COLO829 (cell line): ENCODE measurements at regions not wholly inside any gene's neighbourhood (a gene's known extent, or its start where the extent isn't known, plus 50 kb on each side); places are given as distances from the start of the nearest gene placed in this dataset.
"Not testable (repeated sequence)": the region's sequence is repeated elsewhere in the genome, so short reads cannot be mapped to it uniquely, and the experiment has no call there.

Experiments
- DNase-seq: peaks from one replicate; pipeline ENCODE4 v3.0.0; 2012; ENCODE audit warnings: low spot score

DNA sequence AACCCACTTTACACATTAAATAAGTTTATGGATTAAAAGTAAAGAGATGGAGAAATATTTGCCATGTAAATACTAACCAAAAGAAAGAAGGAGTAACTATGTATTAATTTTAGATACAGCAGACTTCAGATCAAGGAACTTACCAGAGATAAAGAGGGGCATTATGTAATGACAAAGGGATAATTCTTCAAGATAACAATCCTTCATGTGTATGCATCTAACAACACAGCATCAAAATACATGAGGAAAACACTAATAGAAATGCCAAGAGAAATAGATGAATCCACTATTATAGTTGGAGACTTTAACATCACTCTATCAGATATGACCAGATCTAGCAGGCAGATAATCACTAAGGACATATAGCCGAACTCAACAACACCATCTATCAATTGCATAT, 149.8 kb upstream of the ANKRD55 start:
- DNase-seq = peak; percentile 36

DNA sequence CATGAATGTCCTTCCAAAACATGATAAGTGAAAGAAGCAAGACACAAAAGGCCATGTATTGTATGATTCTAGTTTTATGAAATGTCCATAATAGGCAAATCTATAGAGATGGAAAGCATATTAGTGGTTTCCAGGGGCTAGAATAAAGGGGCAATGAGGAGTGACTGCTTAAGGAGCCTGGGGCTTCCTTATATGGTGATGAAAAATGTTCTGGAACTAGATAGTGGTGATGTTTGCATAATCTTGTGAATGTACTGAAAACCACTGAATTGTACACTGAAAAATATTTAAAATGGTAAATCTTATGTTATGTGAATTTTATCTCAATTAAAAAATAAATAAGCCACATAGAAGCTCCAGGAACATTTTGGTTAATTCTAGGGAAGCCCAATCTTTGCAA, 144.4 kb upstream of the ANKRD55 start:
- DNase-seq = no peak

DNA sequence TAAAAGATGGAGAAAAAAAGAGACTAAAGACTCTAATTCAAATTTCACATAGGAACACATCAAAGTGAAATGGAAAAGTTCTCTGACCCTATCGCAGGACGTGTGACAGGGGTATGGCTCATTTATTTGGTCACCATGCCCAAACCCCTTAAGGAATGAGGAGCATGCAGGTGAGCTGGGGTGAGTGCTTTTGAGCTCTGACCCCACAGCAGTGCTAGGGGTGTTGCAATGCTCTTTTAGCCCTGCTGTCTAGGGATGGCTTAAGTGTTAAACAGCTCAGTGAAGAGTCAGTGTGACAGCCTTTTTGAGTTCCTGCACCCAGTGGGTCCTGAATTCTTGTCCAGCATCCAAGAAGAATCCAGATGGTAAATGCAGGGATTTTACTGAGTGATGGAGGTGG, 143.0 kb upstream of the ANKRD55 start:
- DNase-seq = no peak

DNA sequence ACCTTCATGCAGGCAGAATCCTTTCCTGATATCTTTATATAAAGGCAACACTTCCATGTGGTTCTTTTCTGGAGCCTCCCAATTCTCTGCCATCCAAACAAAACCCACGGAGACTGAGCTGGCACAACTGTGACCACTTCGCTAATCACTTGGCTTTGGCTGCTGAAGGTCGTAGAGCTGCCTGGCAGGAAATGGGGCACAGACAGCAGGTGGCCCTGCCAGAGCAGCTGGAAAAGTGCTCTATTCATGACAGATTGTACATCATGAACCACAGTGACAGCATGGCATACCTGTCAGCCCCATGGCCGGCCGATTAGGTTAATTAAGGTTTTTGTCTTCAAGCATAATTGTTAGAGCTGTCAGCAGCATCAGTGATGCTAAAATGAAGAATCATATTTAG, 141.9 kb upstream of the ANKRD55 start:
- DNase-seq = no peak

DNA sequence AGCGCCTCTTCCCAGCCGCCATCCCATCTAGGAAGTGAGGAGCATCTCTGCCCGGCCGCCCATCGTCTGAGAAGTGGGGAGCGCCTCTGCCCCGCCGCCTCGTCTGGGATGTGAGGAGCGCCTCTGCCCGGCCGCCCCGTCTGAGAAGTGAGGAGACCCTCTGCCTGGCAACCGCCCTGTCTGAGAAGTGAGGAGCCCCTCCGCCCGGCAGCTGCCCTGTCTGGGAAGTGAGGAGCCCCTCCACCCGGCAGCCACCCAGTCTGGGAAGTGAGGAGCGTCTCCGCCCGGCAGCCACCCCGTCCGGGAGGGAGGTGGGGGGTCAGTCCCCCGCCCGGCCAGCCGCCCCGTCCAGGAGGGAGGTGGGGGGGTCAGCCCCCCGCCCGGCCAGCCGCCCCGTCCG, 139.4 kb upstream of the ANKRD55 start:
- DNase-seq = not testable (repeated sequence)

DNA sequence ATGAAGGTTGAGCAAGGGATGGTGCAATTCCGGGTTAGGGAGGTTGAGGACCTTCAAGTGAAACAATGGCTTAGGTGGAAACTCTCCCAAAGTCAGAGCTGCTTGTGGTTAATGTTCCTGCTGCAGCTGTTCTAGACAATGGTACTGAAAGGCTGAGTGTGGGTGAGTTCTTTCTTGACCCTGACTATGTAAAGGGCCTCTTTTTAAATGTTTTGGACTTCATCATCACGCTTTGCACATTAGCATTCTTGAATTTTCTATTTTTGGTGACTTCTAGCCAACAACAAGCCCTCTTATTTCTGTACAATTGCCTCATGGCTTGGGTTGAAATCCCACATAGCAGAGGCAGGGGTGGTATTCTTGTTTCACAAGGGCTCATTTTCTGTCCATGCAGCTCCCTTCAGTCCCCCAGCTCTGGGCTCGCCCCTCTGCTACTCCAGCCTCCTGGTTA, 136.3 kb upstream of the ANKRD55 start:
- no peak for DNase-seq

DNA sequence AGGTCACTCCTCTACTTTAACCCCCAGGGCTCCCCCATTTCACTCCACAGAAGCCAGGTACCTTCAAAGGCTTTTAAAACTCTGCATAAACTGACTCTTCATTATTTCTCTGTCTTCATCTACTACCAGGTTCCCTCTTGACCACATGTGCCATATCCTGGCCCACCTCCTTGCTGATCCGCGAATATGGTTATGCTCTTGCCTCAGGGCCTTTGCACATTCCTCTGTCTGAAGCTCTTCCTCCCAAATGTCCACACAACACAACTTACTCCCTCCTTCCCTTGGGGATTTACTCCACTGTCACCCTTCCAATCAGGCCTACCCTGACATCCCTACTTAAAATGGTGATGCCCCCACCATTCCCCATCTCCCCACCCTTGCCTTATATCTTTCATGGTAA, 134.6 kb upstream of the ANKRD55 start:
- no peak for DNase-seq

DNA sequence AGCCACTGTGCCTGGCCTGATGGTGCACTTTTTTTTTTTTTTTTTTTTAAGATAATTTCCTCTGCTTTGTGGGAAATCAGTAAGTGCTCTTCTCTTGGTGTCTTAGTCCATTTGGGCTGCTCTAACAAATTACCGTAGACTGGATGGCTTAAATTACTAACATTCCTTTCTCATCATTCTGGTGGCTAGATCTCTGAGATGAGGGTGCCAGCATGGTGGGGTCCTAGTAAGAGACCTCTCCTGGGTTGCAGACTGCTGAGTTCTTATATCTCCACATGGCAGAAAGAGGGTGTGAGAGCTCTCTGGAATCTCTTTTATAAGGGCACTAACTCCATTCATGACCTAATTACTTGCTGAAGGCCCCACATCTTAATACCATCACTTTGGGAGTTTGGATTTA, 133.9 kb upstream of the ANKRD55 start:
- DNase-seq = no peak

DNA sequence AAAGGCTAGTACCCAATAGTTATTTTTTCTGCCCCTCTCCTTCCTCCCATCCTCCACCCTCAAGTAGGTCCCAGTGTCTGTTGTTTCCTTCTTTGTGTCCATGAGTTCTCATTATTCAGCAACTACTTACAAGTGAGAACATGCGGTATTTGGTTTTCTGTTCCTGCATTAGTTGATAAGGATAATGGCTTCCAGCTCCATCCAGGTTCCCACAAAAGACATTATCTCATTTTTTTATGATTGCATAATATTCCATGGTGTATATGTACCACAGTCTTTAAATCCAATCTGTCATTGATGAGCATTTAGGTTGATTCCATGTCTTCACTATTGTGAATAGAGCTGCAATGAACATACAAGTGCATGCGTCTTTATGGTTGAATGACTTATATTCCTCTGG, 128.3 kb upstream of the ANKRD55 start:
- no peak for DNase-seq

DNA sequence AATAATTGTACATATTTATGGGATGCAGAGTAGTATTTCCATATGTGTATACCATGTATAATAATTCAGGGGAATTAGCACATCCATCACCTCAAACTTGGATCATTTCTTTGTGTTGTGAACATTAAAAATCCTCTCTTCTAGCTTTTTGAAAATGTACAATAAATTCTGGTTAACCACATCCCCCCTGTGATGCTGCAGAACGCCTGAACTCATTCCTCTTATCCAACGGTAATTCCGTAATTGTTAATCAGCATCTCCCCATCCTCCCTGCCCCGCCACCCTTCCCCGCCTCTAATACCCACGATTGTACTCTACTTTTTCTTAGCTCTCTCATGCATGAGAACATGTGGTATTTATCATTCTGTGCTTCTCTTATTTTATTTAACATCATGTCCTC, 127.7 kb upstream of the ANKRD55 start:
- no peak for DNase-seq

DNA sequence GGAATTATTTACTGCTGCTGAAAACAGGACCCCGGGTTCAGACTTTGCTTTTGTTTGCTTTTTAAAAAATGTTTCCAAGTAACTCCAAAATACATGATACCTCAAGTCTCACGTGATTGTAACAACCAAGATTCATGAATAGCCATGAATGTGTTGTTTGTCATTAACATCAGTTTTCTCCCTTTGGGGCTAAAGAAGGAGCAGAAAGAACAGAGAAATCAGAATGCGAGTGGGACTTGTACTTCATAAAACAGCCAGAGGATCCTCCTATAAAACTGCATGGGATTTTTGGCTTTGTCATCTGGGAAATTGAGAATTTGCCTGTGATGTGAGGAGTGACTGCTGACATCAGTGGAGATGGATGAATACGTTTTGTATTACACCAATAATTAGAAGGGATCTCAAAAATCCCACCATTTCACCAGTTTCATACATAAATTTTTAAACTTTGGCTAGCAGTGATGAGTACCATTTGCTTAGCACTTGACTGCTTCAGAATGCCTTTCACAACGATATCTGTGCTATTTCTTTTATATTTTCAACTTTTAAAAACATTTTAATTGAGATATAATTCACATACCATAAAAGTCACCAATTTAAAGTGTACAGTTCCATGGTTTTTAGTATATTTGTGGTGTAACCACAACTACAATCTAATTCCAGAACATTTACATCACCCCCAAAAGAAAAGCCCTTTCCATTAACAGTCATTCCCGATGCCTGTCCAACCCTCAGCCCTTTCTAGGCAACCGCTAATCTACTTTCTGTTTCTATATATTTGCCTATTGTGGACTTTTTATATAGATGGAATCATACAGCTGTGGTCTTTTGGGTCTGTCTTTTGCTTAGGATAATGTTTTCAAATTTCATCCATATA, 126.9 kb upstream of the ANKRD55 start:
- DNase-seq = no peak

DNA sequence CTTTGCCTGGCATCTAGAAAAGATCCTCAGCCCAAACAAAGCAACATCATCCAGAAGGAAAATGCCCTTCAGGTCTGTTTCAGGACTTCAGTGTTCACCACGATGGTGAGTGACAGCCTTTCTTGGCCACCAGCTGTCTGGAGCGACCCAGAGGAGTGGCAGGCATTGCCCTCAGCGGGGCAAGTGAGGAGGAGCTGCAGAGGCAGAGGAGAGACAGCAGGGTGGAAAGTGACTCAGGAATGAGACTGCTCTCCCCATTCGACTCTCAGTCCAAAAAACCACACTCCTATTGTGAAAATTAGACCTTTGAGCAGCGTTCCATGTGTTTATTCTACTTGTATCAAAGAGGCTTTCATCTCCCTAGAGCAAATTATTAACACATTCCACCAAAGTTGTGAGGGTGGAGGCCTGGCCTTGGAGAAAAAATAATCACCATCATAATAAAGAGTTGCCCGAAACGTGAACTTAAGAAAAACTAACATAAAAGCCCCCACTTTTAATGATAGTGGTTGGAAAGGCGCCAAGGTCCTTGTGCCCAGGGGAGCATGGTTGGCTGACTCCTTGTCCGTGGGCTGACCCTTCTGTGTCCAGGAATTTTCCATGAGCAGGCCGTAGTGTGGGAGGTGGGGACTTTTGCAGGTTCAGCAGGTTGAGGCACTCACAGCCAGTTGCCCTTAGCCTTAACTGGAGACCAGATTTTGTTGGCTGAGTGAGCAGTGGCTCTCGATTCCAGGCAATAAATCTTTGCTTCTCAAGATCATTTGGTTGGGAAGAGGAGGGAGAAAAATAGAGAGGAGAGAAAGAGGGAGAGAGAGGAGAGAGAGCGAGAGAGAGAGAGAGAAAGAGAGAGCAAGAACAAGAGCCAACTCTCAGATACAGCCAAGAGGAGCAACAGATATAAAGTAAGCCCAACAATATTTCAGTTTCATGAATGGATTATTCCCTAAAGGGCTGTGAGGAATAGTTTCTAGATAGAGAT, 125.9 kb upstream of the ANKRD55 start:
- DNase-seq = peak; percentile 21

DNA sequence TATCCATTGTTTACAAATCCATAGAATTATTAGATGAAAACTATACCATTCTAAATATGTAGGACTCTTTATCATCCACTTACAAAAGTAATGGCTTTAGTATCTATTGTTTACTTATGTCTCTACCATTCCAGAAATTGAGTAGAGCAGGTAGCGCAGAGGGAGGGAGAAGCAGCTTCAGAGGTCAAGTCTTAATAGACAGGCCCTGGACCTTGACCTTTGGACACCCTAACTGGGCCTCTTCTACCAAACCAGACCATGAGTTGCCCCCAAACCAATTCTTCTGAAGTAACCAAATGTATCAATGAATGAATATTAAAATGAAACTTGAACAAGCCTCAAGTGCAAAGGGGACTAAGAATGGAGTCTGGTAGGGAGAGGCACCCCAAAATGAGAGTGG, 124.9 kb upstream of the ANKRD55 start:
- DNase-seq = no peak

DNA sequence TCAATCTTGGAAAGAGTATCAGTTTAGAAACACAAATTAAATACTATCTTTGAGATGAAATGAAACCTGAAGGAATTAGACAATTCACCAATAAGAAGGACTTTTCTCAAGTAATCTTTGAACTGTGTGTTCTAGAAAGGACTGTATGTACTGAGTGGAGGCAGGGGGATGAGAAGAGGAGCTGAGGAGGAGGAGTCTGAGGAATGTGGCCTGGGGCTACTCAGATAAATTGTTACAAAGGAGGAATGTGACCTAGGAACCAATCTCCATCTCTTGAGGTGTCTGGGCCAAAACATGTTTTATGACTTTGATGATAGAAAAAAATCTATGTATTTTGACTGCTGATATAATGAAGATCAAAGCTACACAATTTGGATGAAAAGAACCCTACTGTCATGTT, 124.3 kb upstream of the ANKRD55 start:
- DNase-seq = no peak

DNA sequence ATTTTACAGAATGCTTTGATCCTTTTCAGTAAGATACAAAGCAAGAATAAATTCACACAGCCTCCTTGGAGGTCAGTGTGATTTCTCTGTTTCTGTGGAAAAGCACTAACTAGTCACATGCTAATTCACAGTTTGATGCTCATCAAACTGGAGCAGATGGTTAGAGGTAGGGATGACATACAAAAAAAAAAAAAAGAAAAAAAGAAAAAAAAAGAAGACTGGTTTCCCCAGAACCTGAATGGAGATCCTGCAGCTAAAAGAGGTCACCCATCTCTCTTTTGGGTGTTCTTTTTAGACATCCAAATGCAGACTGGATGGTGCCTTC, 123.7 kb upstream of the ANKRD55 start:
- DNase-seq = no peak

DNA sequence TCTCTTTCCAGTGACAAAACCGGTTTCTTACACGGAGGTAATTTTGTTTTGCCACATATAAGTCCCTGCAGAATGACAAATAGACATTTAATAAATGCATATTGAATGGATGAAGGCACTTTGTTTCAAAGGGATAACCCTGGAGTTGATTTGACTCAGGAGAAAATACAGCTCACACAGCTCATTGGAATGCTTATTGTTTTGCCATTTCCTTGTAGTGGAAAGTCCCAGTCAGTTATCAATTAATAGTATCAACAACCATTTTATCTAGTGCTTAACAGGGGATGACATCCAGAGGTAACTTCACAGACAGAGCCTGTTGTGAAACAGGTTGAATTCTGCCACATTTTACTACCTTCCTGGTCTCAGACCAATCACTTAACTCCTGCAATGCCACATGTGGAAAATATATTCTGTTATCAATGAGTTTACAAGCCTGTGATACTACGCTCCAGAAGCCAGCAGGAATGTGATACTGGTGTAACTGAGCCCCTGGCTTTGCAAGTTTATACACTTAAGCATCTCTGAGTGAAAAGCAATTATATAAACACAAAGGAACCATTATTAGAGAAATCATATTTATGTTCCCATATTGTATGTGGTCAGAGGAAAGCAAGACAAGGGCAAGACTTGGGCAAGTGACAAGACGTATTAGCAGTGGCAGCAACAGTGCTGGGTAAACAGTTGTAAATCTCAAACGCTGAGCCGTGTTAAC, 123.1 kb upstream of the ANKRD55 start:
- DNase-seq = peak; percentile 6

DNA sequence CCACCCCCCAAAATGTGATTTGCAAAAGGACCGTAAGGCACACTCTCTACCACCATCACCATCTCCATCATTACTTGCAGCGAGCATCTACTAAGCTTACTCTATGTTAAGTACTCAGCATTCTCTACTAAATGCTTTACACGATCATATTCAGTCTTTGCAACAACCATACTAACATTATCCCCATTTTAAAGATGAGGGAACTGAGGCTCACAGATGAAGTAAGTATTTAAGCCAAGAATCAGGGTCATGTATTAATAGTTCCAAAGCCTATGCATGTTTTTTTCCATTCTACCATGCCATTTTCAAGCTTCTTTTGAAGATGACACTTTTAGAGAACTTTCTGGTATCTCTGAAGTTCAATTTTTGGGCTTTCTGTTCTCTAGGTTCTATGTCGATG, 121.7 kb upstream of the ANKRD55 start:
- DNase-seq = no peak

DNA sequence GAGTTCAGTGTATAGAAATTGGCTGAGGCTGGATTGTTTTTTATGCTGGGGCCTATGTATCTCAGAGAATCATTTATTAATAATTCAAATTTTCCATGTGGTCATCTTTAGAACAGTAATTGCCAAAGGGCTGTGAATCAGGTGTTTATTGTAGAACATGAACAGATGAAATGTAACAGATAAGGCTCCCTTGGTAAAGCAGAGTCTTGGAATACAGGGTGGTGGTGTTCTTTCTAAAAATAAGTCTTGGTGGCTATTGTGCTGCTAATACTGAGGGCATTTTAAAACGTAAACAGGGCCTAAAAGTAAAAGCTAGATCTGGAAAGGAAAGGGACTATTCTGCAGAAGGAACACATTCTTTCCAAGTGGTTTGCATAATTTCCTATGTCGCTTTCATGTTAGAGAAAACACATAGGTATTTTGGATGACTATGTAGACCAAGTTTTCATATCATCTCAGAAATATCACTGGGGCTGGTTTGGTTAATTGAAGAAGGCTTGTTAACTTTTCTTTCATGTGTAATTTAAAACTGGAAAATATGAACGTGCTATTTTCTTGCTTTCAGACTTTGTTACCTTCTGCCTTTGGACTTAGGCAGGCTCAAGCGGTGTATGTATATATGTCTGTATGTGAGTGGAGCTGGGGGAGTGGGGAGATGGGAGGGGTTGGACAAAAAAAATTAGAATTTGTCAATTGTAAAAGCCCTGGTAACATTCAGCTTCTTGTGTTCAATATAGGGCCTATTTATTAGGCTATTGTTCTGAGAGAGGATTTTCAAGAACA, 119.9 kb upstream of the ANKRD55 start:
- DNase-seq = no peak

DNA sequence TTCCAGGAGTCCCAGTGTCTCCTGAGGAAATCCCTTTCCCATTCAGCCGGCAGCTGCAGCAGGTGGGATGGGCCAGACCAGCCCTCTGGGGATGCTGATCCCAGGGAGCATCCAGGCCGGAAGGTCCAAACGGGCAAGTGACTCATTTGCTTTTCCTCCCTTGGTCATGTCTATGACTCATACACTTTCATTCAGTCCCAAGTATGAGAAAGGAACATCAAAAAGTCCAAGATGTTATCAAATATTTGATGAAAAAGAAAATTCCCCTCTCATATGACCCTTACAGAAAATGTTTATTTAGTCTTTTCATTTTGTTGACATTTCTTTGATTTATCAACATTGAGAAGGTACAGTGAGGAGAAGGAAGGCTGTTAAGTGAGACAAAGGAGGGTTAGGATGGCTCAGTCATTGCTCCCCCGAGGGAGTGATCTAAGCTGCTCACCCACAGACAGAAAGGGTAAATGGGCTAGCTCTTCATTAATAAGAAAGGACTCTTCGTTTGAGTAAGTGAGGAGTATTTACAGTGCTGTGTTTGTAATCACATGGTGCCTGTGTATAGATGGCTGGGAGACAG, 117.6 kb upstream of the ANKRD55 start:
- peak; percentile 78 for DNase-seq

DNA sequence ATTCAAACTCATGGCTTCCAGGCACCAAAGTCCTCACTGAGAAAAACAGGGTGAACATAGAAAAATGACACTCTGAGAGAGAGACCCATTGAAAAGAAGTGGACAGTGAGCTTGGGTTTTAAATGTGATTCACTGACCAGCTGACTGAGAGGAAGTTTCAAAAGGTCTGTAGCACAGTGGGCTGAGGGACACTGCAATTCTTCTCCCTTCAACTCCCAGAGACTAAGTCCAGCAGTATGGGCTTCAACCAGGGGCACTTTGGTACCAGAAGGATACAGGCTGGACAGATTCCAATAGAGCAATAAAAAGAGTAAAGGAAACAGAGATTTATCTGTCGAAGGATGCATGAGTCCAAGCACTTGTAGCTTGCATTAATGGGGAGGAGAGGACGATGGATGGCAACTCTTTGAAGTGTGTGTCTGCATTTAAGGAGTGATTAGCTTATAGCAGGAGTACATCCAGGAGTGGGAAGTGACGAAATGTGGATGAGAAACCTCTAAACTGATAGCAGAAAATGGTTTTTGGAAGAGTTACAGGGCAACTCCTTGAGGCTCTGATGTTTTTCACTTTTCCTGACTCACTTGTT, 117.0 kb upstream of the ANKRD55 start:
- no peak for DNase-seq

DNA sequence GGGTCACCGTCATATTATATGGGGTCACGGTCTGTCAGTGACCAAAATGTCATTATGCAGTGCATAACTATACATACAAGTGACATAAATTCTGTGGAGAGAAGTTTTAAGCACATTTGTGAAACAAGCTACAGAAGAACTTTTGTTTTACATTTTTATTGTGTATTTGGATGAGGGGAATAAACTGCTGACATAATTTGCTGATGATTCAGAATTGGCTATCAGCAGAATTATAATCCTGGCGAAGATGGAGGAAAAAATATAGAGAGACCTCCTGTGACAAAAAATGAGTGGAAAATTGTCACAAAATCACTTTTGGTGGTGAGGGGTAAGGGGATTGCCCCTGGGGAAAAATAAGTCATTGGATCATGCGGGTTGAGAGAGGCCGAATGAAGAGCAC, 116.3 kb upstream of the ANKRD55 start:
- no peak for DNase-seq
